NCI-H1417 (cell line): ENCODE measurements at regions not wholly inside any gene's neighbourhood (a gene's known extent, or its start where the extent isn't known, plus 50 kb on each side); places are given as distances from the start of the nearest gene placed in this dataset.
"Not testable (repeated sequence)": the region's sequence is repeated elsewhere in the genome, so short reads cannot be mapped to it uniquely, and the experiment has no call there.

Experiments
- DNase-seq, 3 experiments: peaks; one replicate each; lab custom pipeline; 2025; lab: John Stamatoyannopoulos, UW

DNA sequence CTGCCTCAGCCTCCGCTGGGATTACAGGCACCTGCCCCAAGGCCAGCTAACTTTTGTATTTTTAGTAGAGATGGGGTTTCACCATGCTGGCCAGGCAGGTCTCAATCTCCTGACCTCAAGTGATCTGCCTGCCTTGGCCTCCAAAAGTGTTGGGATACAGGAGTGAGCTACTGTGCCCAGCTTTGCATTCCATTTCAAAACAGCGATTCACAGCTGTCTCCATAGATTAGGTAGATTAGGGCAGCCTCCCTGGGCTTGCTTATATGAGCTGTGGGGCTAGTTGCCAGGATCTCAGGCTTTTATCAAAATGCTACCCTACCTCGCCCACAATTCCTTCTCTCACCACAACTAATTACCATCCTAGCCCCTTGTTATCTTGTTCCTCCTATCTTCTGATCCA is 176.4 kb upstream of the ZKSCAN2 start:
- no peak for DNase-seq

DNA sequence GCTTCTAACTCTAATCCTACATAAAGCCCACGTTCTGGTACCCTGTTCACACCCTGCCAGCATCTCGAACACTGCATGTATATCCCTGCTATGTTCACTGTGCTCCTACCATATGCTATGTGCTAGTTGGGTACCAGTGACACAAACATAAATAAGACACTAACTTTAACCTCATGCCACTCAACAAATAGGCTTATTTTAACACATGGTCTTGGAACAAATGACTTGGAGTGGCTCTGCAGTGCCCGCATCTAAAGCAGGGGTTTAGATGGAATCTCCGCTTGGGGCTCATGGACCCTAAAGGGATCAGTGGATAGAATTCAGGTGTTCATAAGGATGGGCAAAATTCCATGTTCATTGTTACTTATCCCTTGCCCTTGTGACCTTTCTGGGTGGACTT is 175.7 kb upstream of the ZKSCAN2 start:
- DNase-seq, result no peak

DNA sequence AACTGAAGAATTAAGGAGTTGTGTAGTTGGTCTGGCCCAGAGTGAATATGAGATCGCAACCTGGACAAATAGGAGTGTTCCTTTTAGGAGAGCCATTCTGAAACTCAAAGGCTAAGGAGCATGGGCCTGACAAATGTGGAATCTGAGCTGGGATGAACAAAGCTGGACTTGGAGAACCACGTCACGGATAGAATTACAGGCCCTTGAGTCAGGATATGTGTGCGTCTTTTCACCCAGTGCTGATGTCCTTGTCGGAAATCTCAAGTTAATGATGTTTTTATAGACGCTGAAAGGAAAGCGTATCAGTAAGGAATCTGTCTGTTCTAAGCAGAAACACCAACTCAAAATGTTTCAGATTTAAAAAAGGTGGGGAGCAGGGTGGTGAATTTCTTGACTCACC is 173.8 kb upstream of the ZKSCAN2 start:
- no peak for DNase-seq

DNA sequence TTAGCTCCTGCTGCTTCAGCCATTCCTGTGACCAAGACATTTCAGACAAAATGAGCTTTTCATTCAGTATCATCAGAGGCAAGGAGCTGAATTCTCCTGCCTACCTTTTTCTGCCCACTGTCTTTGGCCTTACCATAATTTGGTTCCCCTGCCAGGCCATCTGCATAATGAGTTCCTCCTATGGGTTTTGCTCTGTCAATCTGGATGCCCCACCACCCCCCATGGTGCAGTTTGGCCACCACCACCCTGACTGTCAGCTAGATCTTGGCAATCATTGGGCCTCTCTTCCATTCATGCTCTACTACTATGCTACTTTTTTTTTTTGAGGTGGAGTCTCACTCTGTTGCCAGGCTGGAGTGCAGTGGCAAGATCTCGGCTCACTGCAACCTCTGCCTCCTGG is 169.2 kb upstream of the ZKSCAN2 start:
- DNase-seq, result no peak

GRCh38 chr16:25419681-25420080 is 162.0 kb upstream of the ZKSCAN2 start:
- DNase-seq, result no peak

- no peak for DNase-seq
Observed at GRCh38 chr16:25419153-25419552, 161.5 kb upstream of the ZKSCAN2 start.

DNA sequence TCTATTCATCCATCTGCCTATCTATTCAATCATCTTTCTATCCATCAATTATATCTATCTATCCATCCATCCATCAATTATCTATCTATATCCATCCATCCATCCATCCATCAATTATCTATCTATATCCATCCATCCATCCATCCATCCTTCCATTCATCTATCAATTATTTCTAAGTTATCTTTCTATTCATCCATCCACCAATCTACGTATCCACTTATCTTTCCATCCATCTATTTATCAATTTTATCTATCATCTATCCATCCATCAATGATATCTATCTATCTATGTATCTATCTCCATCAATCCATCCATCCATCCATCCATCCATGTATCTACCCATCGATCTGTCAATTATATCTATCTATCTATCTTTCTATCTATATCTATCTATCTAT is 158.4 kb upstream of the ZKSCAN2 start:
- DNase-seq, result no peak

GRCh38 chr16:25413975-25414374 is 156.3 kb upstream of the ZKSCAN2 start:
- DNase-seq, result no peak

- no peak for DNase-seq
Observed at GRCh38 chr16:25413133-25413532, 155.5 kb upstream of the ZKSCAN2 start.

DNA sequence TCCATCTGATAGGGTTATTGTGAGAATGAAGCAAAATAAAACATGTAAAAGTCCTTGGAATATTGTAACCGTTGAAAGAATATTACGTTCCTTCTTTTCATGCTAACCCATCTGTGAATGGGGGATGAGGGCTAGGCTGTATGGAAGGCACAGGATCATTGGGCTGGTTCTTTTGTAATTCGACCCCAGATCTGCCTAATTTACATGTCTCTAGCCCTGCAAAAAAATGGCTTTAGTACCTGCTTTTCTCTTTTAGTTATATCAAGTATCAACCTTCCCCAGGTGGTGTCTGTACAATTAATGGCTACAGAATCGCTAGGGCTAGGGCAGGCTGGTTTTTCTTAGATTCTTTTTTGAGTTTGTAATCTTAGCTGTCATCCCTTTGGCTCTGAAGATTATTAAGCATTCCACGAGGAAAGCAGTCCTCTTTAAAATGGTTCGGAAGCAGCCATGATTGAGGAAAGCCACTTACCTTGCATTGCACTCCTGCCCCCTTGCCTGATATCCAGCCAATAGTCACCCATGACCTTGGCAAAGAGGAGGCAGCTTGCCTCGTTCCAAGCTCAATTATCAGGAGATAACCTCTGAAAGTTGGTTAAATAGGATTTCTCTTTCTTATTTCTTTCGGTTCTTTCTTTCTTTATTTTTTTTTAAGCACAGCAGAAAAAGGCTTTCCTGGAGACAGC is 153.9 kb upstream of the ZKSCAN2 start:
- peak in 1 of 3 experiments; percentile 35 for DNase-seq

DNA sequence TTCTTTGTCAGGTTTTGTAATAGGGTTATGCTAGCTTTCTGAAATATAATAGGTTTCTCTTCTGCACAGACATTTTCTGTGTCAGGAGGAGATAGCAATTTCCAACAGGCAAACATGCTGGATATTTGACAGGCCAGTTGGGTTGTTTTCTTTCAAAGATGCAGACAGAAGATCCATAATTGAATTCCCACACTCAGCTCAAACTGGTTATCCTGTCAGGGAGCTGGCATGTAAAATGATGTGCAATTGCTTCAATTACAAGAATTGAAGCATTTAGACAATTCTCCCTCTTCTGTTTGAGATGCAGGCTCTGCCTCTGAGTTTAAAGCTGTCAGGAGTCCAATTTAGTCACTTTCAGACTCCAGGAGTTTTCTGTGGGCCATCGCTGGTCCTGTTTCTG is 146.2 kb upstream of the ZKSCAN2 start:
- DNase-seq, result no peak

- no peak for DNase-seq
Observed at GRCh38 chr16:25395528-25395927, 137.9 kb upstream of the ZKSCAN2 start.

DNA sequence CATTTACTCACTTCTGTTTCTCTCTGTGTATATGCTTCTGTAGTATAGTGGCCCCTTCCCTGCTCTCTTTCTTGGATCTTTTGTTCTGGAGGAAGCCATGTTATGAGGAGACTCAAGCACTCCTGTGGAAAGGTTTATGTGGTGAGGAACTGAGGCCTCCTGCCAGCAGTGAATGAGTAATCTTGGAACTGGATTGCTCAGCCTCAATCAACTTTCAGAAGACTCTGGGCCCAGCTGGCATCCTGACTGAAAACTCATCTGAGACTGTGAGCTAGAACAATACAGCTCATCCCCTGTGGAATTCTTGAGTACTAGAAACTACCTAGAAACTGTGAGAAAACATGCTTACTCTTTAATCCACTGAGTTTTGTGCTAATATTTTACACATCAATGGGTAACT is 133.1 kb upstream of the ZKSCAN2 start:
- DNase-seq, result no peak

- DNase-seq, result no peak
Observed at GRCh38 chr16:25374556-25374955, 116.9 kb upstream of the ZKSCAN2 start.

DNA sequence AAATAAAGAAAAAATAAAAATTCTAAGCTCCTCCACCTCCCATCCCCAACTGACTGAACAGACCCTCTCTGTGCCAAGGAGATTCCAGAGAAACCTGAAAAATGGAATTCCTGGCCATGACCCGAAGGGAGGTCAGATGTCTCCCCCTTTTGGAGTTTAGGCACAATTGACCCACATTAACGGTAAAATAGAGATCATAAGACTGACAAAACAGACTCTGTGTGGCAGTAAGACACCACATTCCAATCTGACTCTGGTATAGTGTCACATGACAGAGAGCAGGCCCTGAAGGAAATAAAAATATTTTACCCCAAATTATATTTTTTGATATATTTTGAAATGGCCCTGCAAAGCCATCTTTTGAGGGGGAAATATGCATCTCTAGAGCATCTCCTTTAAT is 115.1 kb upstream of the ZKSCAN2 start:
- peak in 1 of 3 experiments; percentile 8 for DNase-seq

DNA sequence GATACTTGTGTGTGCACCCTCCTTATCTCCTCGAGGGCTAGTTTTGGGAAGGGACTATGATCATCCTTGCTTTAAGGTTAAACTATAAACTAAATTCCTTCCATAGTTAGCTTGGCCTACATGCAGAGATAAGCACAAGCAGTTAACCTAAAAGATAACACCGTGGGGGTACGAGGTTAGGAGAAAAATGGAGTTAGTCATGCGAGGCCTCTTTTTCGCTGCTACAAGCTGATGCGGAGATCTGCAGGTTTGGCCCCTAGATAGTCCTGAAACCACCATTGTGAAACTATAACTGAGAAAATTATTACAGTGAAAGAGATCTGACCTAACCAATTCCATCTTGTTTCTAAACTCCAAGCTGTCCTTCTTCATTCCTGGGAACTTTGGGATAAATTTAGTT is 113.7 kb upstream of the ZKSCAN2 start:
- DNase-seq, result no peak

DNA sequence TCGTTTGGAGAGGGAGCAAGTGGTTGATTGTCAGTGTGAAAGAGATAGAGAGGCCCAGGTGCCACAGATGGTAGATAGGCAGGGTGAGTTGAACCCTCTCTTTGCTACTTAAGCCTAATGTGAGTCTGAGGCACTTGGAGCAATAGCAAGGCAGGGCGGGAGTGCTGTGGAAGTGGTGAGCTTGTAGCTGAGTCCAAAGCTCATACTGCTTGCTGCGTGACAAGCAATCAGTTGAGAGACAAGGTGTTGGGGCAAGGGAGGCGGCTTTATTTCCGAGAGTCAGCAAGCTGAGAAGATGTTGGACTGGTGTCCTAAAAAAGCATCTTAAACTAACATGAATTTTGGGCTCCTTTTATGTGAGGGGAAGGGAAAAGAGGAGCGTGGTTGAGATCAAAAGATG is 112.9 kb upstream of the ZKSCAN2 start:
- DNase-seq, result no peak

DNA sequence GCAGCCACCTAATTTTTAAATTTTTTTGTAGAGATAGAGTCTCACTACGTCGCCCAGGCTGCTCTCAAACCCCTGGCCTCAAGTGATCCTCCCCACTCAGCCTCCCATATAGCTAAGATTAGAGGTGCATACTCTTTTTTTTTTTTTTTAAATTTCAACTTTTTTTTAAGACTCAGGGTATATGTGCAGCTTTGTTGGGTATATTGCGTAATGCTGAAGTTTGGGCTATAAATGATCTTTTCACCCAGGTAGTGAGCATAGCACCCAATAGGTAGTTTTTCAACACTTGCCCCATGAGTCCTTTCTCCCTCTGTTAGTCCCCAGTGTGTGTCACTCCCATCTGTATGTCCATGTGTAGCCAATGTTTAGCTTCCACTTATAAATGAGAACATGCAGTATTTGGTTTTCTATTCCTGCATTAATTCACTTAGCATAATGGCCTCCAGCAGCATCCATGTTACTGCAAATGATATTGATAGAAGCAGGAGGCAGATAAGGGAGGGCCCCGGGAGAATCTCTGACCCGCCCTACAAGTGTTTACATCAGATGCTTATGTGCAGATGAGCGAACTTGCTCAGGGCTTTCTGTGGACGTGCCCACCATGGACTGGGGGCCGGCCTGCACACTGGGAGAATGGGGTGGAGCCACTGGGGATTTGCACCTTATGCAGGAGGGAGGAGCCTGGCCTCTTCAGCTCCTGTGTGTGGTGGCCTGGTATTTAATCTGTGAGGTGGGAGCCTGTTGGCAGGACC is 110.3 kb upstream of the ZKSCAN2 start:
- DNase-seq, result no peak

GRCh38 chr16:25366078-25366477 is 108.4 kb upstream of the ZKSCAN2 start:
- no peak for DNase-seq

DNA sequence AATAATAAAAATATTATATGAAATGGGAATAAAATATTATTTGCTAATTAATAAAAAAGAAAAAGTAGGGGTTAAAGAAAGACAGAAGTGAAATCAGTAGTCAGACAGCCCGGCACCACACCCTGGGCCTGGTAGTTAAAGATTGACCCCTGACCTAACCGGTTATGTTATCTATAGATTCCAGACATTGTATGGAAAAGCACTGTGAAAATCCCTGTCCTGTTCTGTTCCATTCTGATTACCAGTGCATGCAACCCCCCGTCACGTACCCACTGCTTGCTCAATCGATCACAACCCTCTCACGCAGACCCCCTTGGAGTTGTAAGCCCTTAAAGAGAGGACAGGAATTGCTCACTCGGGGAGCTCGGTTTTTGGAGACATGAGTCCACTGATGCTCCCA is 101.9 kb upstream of the ZKSCAN2 start:
- not testable (repeated sequence) for DNase-seq

GRCh38 chr16:25344006-25344405 is 86.4 kb upstream of the ZKSCAN2 start:
- DNase-seq, result no peak

DNA sequence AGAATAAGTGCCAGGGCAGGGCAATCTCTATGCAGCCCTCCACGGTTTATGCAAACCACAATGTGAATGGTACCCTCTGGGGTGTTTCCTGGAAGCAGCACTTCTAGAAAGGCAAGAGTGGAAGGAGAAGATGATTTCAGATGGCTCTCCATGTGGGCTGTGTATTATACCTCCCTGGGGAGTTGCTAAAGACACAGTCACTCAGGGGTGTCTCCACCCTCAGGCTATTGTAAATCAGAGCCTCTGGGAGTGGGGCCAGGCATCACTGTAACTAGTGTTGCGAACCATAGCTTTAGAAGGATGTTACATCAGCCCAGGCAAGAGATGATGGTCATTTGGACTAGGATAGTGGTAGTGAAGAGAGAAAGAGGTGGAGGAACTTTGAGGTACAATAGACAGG is 83.3 kb upstream of the ZKSCAN2 start:
- DNase-seq, result peak in 2 of 3 experiments; percentile 4 to 14

- DNase-seq, result no peak
Observed at GRCh38 chr16:25317732-25318316, 60.2 kb upstream of the ZKSCAN2 start.
